ENCODE measurements at regions not wholly inside any gene's neighbourhood (a gene's known extent, or its start where the extent isn't known, plus 50 kb on each side); places are given as distances from the start of the nearest gene placed in this dataset.
A peak's percentile ranks its signal among the peaks of the same experiment; 100 is the strongest.

DNA sequence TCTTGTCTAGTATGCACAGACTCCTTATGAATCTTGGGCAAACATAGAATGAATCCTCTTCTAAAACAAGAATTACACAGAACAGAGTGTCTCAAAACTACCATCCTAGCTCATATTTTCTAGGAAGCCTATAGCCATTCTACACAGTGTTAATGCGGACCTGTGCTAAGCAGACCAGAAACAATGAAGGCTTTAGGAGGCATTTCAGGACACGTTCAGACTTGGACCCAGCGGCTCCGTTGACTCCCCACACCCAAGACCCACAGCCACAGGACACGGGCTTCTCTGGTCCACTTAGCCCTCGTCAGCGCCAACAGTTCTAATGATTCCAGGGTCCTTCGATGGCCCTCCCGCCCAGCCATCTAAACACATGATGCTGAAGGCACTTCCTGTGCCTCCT lies 182.2 kb downstream of the BCL11A start:
- TF ChIP-seq, protein P1, sequence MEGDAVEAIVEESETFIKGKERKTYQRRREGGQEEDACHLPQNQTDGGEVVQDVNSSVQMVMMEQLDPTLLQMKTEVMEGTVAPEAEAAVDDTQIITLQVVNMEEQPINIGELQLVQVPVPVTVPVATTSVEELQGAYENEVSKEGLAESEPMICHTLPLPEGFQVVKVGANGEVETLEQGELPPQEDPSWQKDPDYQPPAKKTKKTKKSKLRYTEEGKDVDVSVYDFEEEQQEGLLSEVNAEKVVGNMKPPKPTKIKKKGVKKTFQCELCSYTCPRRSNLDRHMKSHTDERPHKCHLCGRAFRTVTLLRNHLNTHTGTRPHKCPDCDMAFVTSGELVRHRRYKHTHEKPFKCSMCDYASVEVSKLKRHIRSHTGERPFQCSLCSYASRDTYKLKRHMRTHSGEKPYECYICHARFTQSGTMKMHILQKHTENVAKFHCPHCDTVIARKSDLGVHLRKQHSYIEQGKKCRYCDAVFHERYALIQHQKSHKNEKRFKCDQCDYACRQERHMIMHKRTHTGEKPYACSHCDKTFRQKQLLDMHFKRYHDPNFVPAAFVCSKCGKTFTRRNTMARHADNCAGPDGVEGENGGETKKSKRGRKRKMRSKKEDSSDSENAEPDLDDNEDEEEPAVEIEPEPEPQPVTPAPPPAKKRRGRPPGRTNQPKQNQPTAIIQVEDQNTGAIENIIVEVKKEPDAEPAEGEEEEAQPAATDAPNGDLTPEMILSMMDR (IDR thresholded peaks at IDR 0.05) = no peak
- no peaks in the 10 kb centered on the region for H3K9me3 ChIP-seq
- no peak overlapping the region for H3K4me3 ChIP-seq
- no peak overlapping the region for H3K27ac ChIP-seq
- peaks cover 0 to 10% (median 2%) of the 10 kb centered on the region in 9 donors for H3K4me1 ChIP-seq
- intact Hi-C loops (cut with DNase I) = no loop called here
- WGBS, 2 donors = 89 to 92% methylated on average over 9 of the region's 9 CpGs
- no peaks in the 10 kb centered on the region for H3K36me3 ChIP-seq
- ATAC-seq = no peak
- no peaks in the 10 kb centered on the region for H3K27me3 ChIP-seq
- DNase-seq = no peak

GRCh38 chr2:60370814-60371213 lies 182.6 kb downstream of the BCL11A start:
- intact Hi-C loops (cut with DNase I) = no loop called here

GRCh38 chr2:60368456-60368855 lies 185.0 kb downstream of the BCL11A start:
- Histone ChIP-seq H3K4me3 (no peak overlapping the region), H3K27me3 (no peaks in the 10 kb centered on the region), H3K27ac (no peak overlapping the region), H3K4me1 (peaks cover 0 to 15% (median 11%) of the 10 kb centered on the region in 9 donors), H3K9me3 (no peaks in the 10 kb centered on the region), H3K36me3 (no peaks in the 10 kb centered on the region)
- intact Hi-C loops (cut with DNase I) = no loop called here
- 47 to 49% methylated on average over 2 of the region's 2 CpGs for WGBS, 2 donors
- peak in 1 of 2 donors; percentile 21 for DNase-seq
- TF ChIP-seq, protein P1 (IDR thresholded peaks at IDR 0.05) = no peak
- ATAC-seq = peak in 6 of 8 donors; percentile 49 to 88 (median 63)

More at GRCh38 chr2:60370814-60371213, 182.6 kb downstream of the BCL11A start:
- Histone ChIP-seq H3K36me3 (no peaks in the 10 kb centered on the region), H3K4me3 (no peak overlapping the region), H3K27ac (no peak overlapping the region), H3K27me3 (no peaks in the 10 kb centered on the region), H3K4me1 (peaks cover 0 to 13% (median 5%) of the 10 kb centered on the region in 9 donors), H3K9me3 (no peaks in the 10 kb centered on the region)
- WGBS, 2 donors = 84 to 89% methylated on average over 4 of the region's 4 CpGs
- TF ChIP-seq, protein P1 (IDR thresholded peaks at IDR 0.05) = no peak
- DNase-seq (no peak), ATAC-seq (no peak)

- intact Hi-C loops (cut with DNase I) = no loop called here
- no peaks in the 10 kb centered on the region for H3K27me3 ChIP-seq
- H3K27ac ChIP-seq = no peak overlapping the region
- no peaks in the 10 kb centered on the region for H3K9me3 ChIP-seq
- WGBS, 2 donors = 40 to 50% methylated on average over 4 of the region's 4 CpGs
- H3K4me1 ChIP-seq = peaks cover 0 to 15% (median 11%) of the 10 kb centered on the region in 9 donors
- peak in 2 of 8 donors; percentile 14 to 25 for ATAC-seq
- no peak for DNase-seq
- TF ChIP-seq, protein P1 (IDR thresholded peaks at IDR 0.05) = no peak
- no peaks in the 10 kb centered on the region for H3K36me3 ChIP-seq
- no peak overlapping the region for H3K4me3 ChIP-seq
Observed at GRCh38 chr2:60366135-60366712, 187.2 kb downstream of the BCL11A start.

All from heart right ventricle (tissue), 16 donors.